RPMI8226 (cell line): ENCODE measurements at regions not wholly inside any gene's neighbourhood (a gene's known extent, or its start where the extent isn't known, plus 50 kb on each side); places are given as distances from the start of the nearest gene placed in this dataset.

ENCODE experiments used
- DNase-seq: peaks from one replicate; pipeline ENCODE4 v3.0.0-alpha.2; 2015

DNA sequence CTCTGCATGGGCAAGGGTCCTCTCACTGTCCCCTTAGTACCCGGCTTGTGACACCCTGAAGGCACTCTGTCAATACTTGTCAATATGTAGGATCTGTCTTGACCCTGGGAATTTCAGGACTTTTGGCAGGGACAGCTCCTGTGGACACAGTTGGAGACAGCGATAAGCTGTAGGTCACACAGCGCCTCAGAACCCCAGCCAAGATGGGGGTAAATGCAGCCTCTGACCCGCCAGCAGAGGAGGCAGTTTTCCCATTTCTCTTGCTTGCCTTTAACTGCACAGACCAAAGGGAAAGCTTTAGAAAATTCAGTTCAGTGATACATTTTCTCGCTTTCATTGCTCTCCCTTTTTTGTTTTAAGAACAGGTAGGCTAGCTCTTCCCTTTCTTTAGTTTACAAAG lies 54.8 kb upstream of the KLHL29 start:
- DNase-seq: peak; percentile 34
